ENCODE measurements at regions not wholly inside any gene's neighbourhood (a gene's known extent, or its start where the extent isn't known, plus 50 kb on each side); places are given as distances from the start of the nearest gene placed in this dataset.

- H3K4me3 ChIP-seq (ENCODE audit: low read length), result no peak overlapping the region
- TF ChIP-seq CTCF (conservative IDR thresholded peaks at IDR 0.05; ENCODE audit: low read depth, low read length), result no peak
- no peak for DNase-seq (ENCODE audit: low read depth)
These were observed 125.4 kb downstream of the SH3BGRL2 start for GRCh38 chr6:79756496-79756895.

DNA sequence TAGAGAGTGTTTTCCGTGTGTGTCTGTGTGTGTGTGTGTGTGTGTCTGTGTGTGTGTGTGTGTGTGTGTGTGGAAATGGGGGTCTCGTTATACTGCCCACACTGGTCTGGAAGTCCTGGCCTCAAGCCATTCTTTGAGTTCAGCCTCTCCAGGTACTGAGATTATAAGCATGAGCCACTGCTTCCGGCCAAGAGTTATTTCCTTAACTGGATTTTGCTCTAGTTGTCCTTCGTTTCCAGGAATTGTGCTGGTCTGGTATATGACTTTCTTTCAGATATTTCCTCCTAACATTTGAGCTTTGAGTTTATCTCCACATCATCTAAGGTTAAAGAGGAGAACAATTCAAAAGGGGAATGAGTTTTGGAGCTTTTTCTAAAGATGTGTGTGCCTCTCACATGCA is 124.8 kb downstream of the SH3BGRL2 start:
- TF ChIP-seq CTCF (conservative IDR thresholded peaks at IDR 0.05; ENCODE audit: low read depth, low read length), result no peak
- no peak for DNase-seq (ENCODE audit: low read depth)
- H3K4me3 ChIP-seq (ENCODE audit: low read length), result no peak overlapping the region
